ENCODE measurements at regions not wholly inside any gene's neighbourhood (a gene's known extent, or its start where the extent isn't known, plus 50 kb on each side); places are given as distances from the start of the nearest gene placed in this dataset.

GRCh38 chr13:80140685-80141084, 200.2 kb downstream of the SPRY2 start:
- Histone ChIP-seq H4K91ac (ENCODE audit: insufficient read depth, low read depth, low read length) (no peak overlapping the region), H3K56ac (ENCODE audit: extremely low read depth, insufficient read depth, low read length) (no peak overlapping the region), H3K36me3 (ENCODE audit: control insufficient read depth, insufficient read depth, low read length) (no peaks in the 10 kb centered on the region), H2AK9ac (replicated peaks; ENCODE audit: low read depth, low read length, poor library complexity) (no peak overlapping the region), H3K9me3 (ENCODE audit: control insufficient read depth, insufficient read depth, low read length) (no peaks in the 10 kb centered on the region), H4K5ac (ENCODE audit: low read depth, low read length) (no peak overlapping the region), H3K27me3 (ENCODE audit: control insufficient read depth, insufficient read depth, low read length) (no peaks in the 10 kb centered on the region), H3K27ac (ENCODE audit: insufficient read depth, low read length) (no peak overlapping the region), H3K23ac (ENCODE audit: low read depth, low read length) (no peak overlapping the region), H2BK5ac (ENCODE audit: low read depth, low read length, poor library complexity, severe bottlenecking) (no peak overlapping the region), H2AK5ac (ENCODE audit: low read depth, low read length) (no peak overlapping the region), H3K79me1 (ENCODE audit: low read depth in 1 of 2, low read length in 2 of 2) (no peaks in the 10 kb centered on the region), H4K8ac (ENCODE audit: low read depth in 2 of 2, low read length in 2 of 2) (no peak overlapping the region), H2BK20ac (ENCODE audit: low read depth, low read length) (no peak overlapping the region), H3K9me1 (ENCODE audit: insufficient read depth, low read length) (peaks cover 3% of the 10 kb centered on the region; the same call in 1 of the 2 replicates), H3K18ac (ENCODE audit: low read depth, low read length) (no peak overlapping the region), H3K4me1 (ENCODE audit: control insufficient read depth, insufficient read depth, low read length) (peaks cover 3% of the 10 kb centered on the region; the same call in 1 of the 2 replicates), H2BK15ac (ENCODE audit: low read depth, low read length) (no peak overlapping the region), H2BK120ac (ENCODE audit: low read depth, low read length) (no peak overlapping the region), H3K4me2 (ENCODE audit: low read depth, low read length) (no peak overlapping the region), H3K14ac (replicated peaks; ENCODE audit: low read depth, low read length) (no peak overlapping the region), H4K20me1 (ENCODE audit: insufficient read depth, low read length) (no peaks in the 10 kb centered on the region), H3K4ac (ENCODE audit: low read depth, low read length) (no peak overlapping the region), H2AFZ (replicated peaks; ENCODE audit: low read length, poor library complexity) (no peak overlapping the region), H3K4me3 (ENCODE audit: insufficient read depth, low read depth, low read length) (no peak overlapping the region), H3K9ac (ENCODE audit: low read depth, low read length) (no peak overlapping the region)
- WGBS, 2 experiments (ENCODE audit: extremely low coverage in 2 of 2, insufficient read length in 1 of 2), result no CpG with 5 or more reads among the region's 4 CpGs
- dilution Hi-C loops (cut with HindIII; ENCODE audit: low sequenced_read_pairs, unreplicated experiment), result no loop called here
- ChIA-PET POLR2A (ENCODE audit: unreplicated experiment) (interaction anchor here (0.6 kb wide), 1 partner anchor 297 kb away, joined by 3 read pairs; no protein-coding TSS in a partner anchor), CTCF (interaction anchor here (0.6 kb wide), 1 partner anchor 40 kb away, joined by 3 read pairs; no protein-coding TSS in a partner anchor)
- ATAC-seq (ENCODE audit: low read depth) (no peak), DNase-seq (no peak)
- BruUV-seq (replicated peaks), result no TSS peak
- in situ Hi-C loops (cut with MboI; ENCODE audit: low sequenced_read_pairs), result no loop called here
- intact Hi-C loops (cut with micrococcal nuclease), result no loop called here
- TF ChIP-seq NFE2L2 (IDR thresholded peaks at IDR 0.05; ENCODE audit: low read depth, low read length) (no peak), SMC3 (IDR thresholded peaks at IDR 0.05; ENCODE audit: low read depth, low read length) (no peak), ELK1 (IDR thresholded peaks at IDR 0.05; ENCODE audit: borderline replicate concordance, low read depth, low read length) (no peak)

Data from IMR-90 (cell line).